ENCODE measurements at regions not wholly inside any gene's neighbourhood (a gene's known extent, or its start where the extent isn't known, plus 50 kb on each side); places are given as distances from the start of the nearest gene placed in this dataset.
A peak's percentile ranks its signal among the peaks of the same experiment; 100 is the strongest.

- Histone ChIP-seq H4K20me1 (ENCODE audit: low read length) (no peaks in the 10 kb centered on the region), H3K9me2 (replicated peaks; ENCODE audit: low read length) (no peaks in the 10 kb centered on the region), H3K9me3 (ENCODE audit: low read length) (no peaks in the 10 kb centered on the region), H3F3A (ENCODE audit: low read length, unreplicated experiment) (no peaks in the 10 kb centered on the region), H2AFZ (ENCODE audit: low read length) (peak overlapping the region; percentile 56; the same call in 1 of the 2 replicates), H3K79me2 (ENCODE audit: low read length) (no peaks in the 10 kb centered on the region), H3K4me1 (ENCODE audit: insufficient read depth, low read length) (peaks cover 41% of the 10 kb centered on the region), H3K4me2 (ENCODE audit: low read length) (0 out of 2 replicates have a peak overlapping the region, but pooled peaks have one; percentile 14), H3K27me3 (ENCODE audit: low read length) (no peaks in the 10 kb centered on the region), H3K36me3 (ENCODE audit: low read depth, low read length) (no peaks in the 10 kb centered on the region), H3K4me3 (ENCODE audit: low read length) (no peak overlapping the region), H3K9ac (ENCODE audit: low read length) (no peak overlapping the region), H3K27ac (ENCODE audit: low read length) (peak overlapping the region; percentile 37)
- ATAC-seq = peak; percentile 9; the same call in 1 of the 2 replicates
- intact Hi-C loops (cut with micrococcal nuclease) = loop anchor here (5.0 to 10.0 kb wide), 2 partner anchors 38 to 100 kb away; no protein-coding TSS in a partner anchor
- TF ChIP-seq EZH2phosphoT487 (IDR thresholded peaks at IDR 0.05; ENCODE audit: borderline replicate concordance, low read length) (no peak), EZH2 (IDR thresholded peaks at IDR 0.05; ENCODE audit: low read length, unreplicated experiment) (no peak), CTCF (conservative IDR thresholded peaks at IDR 0.05; ENCODE audit: low read depth, low read length) (no peak)
- POLR2A ChIA-PET (ENCODE audit: unreplicated experiment) = no interaction called here
- DNase-seq = peak; percentile 48
- CTCF ChIA-PET = interaction anchor here (0.5 kb wide), 1 partner anchor 404 kb away, joined by 4 read pairs; no protein-coding TSS in a partner anchor
- no TSS peak for BruUV-seq (replicated peaks)
Observed at GRCh38 chr7:93014410-93014809, 103.4 kb downstream of the SAMD9 start.

DNA sequence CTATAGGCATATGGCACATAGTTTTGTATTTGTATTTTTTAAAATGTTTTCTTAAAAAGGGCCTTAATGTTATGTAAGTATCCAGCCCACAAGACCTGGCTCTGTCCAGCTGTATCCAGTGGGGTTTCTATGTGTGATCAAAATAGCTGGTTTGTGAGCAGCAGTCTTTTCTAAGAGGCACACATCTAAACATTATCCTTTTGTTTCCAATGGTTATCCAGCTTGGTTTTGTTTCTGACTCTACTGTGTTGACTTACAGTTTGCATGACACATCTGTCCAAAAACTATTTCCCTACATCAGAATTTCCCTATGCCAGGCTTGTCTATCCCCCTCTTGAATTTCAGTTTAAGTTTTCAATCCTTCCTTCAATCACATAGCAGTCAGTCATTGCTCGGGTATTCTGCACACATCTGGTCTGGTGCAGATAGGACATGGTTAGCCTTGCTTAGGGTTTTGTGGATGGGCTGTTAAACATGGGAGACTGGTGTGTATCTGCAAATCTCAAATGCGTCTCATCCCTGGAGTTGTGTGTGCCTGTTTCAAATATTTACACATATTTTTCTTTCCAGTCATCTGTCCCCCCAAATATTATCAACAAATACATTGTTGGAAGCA lies 104.2 kb downstream of the SAMD9 start:
- no peaks in the 10 kb centered on the region for H3K9me3 ChIP-seq (ENCODE audit: low read length)
- H2AFZ ChIP-seq (ENCODE audit: low read length) = no peak overlapping the region
- no peak overlapping the region for H3K4me3 ChIP-seq (ENCODE audit: low read length)
- TF ChIP-seq CTCF (conservative IDR thresholded peaks at IDR 0.05; ENCODE audit: low read depth, low read length) = no peak
- no peak for TF ChIP-seq EZH2 (IDR thresholded peaks at IDR 0.05; ENCODE audit: low read length, unreplicated experiment)
- TF ChIP-seq EZH2phosphoT487 (IDR thresholded peaks at IDR 0.05; ENCODE audit: borderline replicate concordance, low read length) = no peak
- no peak overlapping the region for H3K4me2 ChIP-seq (ENCODE audit: low read length)
- H3K27ac ChIP-seq (ENCODE audit: low read length) = no peak overlapping the region
- H3K36me3 ChIP-seq (ENCODE audit: low read depth, low read length) = no peaks in the 10 kb centered on the region
- H3K9ac ChIP-seq (ENCODE audit: low read length) = no peak overlapping the region
- H3K9me2 ChIP-seq (replicated peaks; ENCODE audit: low read length) = no peaks in the 10 kb centered on the region
- H3K4me1 ChIP-seq (ENCODE audit: insufficient read depth, low read length) = peaks cover 41% of the 10 kb centered on the region
- intact Hi-C loops (cut with micrococcal nuclease) = loop anchor here (5.0 to 10.0 kb wide), 2 partner anchors 39 to 99 kb away; no protein-coding TSS in a partner anchor
- H3K27me3 ChIP-seq (ENCODE audit: low read length) = no peaks in the 10 kb centered on the region
- ChIA-PET POLR2A (ENCODE audit: unreplicated experiment) (no interaction called here), CTCF (no interaction called here)
- H3F3A ChIP-seq (ENCODE audit: low read length, unreplicated experiment) = no peaks in the 10 kb centered on the region
- no peak for ATAC-seq
- BruUV-seq (replicated peaks) = no TSS peak
- H3K79me2 ChIP-seq (ENCODE audit: low read length) = no peaks in the 10 kb centered on the region
- no peaks in the 10 kb centered on the region for H4K20me1 ChIP-seq (ENCODE audit: low read length)
- DNase-seq = no peak
